CD14-positive monocyte (primary cell): ENCODE measurements at regions not wholly inside any gene's neighbourhood (a gene's known extent, or its start where the extent isn't known, plus 50 kb on each side); places are given as distances from the start of the nearest gene placed in this dataset.

Source experiments
- DNase-seq, 3 donors: peaks; one replicate each; pipeline ENCODE4 v3.0.0-alpha.2; 2011 to 2022
- H2AFZ ChIP-seq: 2 replicates; pipeline ENCODE4 v1.6.0; 2012; ENCODE audit warnings: mild to moderate bottlenecking, low read depth, low read length, inconsistent platforms; ENCODE audit not compliant: insufficient read depth, poor library complexity, severe bottlenecking
- H3K27ac ChIP-seq, 2 donors: 1 replicate in 1 of 2; 2 replicates in 1 of 2; pipeline ENCODE4 v1.5.1; 2012 to 2013; ENCODE audit warnings: low read length in 2 of 2, control low read depth in 1 of 2, inconsistent platforms in 1 of 2, low read depth in 1 of 2, mild to moderate bottlenecking in 1 of 2
- H3K27me3 ChIP-seq, 2 donors: one replicate each; pipeline versions ENCODE4 v1.6.0 to v1.6.1; 2011 to 2013; ENCODE audit warnings: low read length in 2 of 2; ENCODE audit not compliant: control insufficient read depth in 2 of 2, insufficient read depth in 2 of 2
- H3K36me3 ChIP-seq, 2 donors: replicated peaks in 1 of 2; 1 replicate in 1 of 2; 2 replicates in 1 of 2; pipeline versions ENCODE4 v1.5.1 to v1.6.1; 2012 to 2013; ENCODE audit warnings: low read length in 2 of 2, control low read depth in 1 of 2, inconsistent platforms in 1 of 2, mild to moderate bottlenecking in 1 of 2; ENCODE audit not compliant: insufficient read depth in 2 of 2, control insufficient read depth in 1 of 2
- H3K4me1 ChIP-seq, 2 donors: 1 replicate in 1 of 2; 2 replicates in 1 of 2; pipeline versions ENCODE4 v1.5.1 to v1.6.1; 2012 to 2013; ENCODE audit warnings: low read length in 2 of 2, control low read depth in 1 of 2, inconsistent platforms in 1 of 2, mild to moderate bottlenecking in 1 of 2, moderate library complexity in 1 of 2; ENCODE audit not compliant: insufficient read depth in 2 of 2, control insufficient read depth in 1 of 2
- H3K4me2 ChIP-seq: replicated peaks from 2 replicates; pipeline ENCODE3; 2012; ENCODE audit warnings: low read length, moderate library complexity, mild to moderate bottlenecking; ENCODE audit not compliant: poor library complexity, severe bottlenecking; ENCODE audit errors: extremely low read depth
- H3K4me3 ChIP-seq, 3 experiments: fragments of 200-600 bp in 1 of 3; sonication (generic) in 1 of 3; replicated peaks in 1 of 3; 1 replicate in 2 of 3; 2 replicates in 1 of 3; pipeline ENCODE4 v1.5.1; 2011 to 2013; ENCODE audit warnings: low read length in 3 of 3, mild to moderate bottlenecking in 3 of 3, control low read depth in 2 of 3, low read depth in 2 of 3, inconsistent platforms in 1 of 3, moderate library complexity in 1 of 3
- H3K79me2 ChIP-seq: 2 replicates; pipeline ENCODE4 v1.6.0; 2012; ENCODE audit warnings: mild to moderate bottlenecking, control low read depth, inconsistent platforms, low read length, moderate library complexity; ENCODE audit not compliant: insufficient read depth
- H3K9ac ChIP-seq: 2 replicates; pipeline ENCODE4 v1.6.0; 2017; ENCODE audit warnings: low read length, mild to moderate bottlenecking; ENCODE audit not compliant: insufficient read depth, poor library complexity, severe bottlenecking
- H3K9me3 ChIP-seq, 2 donors: replicated peaks in 1 of 2; 1 replicate in 1 of 2; 2 replicates in 1 of 2; pipeline versions ENCODE4 v1.5.1 to v1.6.1; 2012 to 2013; ENCODE audit warnings: low read length in 2 of 2, control low read depth in 1 of 2; ENCODE audit not compliant: control insufficient read depth in 1 of 2, insufficient read depth in 1 of 2
- H4K20me1 ChIP-seq: 2 replicates; pipeline ENCODE4 v1.6.0; 2012; ENCODE audit warnings: mild to moderate bottlenecking, low read length, control low read depth, moderate library complexity; ENCODE audit not compliant: insufficient read depth
- H3K27ac Mint-ChIP-seq, 7 donors: one replicate each; pipeline ENCODE4 v1.8.0; 2020; ENCODE audit warnings: mild to moderate bottlenecking in 7 of 7, mixed read lengths in 7 of 7, moderate library complexity in 6 of 7, inconsistent platforms in 2 of 7
- H3K27me3 Mint-ChIP-seq, 3 donors: one replicate each; pipeline ENCODE4 v1.8.0; 2021 to 2022; ENCODE audit warnings: low read depth in 3 of 3, mild to moderate bottlenecking in 3 of 3, mixed read lengths in 3 of 3, moderate library complexity in 3 of 3, inconsistent platforms in 1 of 3
- H3K36me3 Mint-ChIP-seq, 2 donors: one replicate each; pipeline ENCODE4 v1.8.0; 2020; ENCODE audit warnings: mixed read lengths in 2 of 2, inconsistent platforms in 1 of 2, mild to moderate bottlenecking in 1 of 2
- H3K4me1 Mint-ChIP-seq: one replicate; pipeline ENCODE4 v1.8.0; 2020; ENCODE audit warnings: mild to moderate bottlenecking, mixed read lengths
- H3K4me3 Mint-ChIP-seq, 2 donors: one replicate each; pipeline ENCODE4 v1.8.0; 2020; ENCODE audit warnings: mild to moderate bottlenecking in 2 of 2, mixed read lengths in 2 of 2, moderate library complexity in 1 of 2
- H3K9me3 Mint-ChIP-seq, 7 donors: one replicate each; pipeline ENCODE4 v1.8.0; 2020 to 2022; ENCODE audit warnings: mixed read lengths in 7 of 7, mild to moderate bottlenecking in 6 of 7, moderate library complexity in 6 of 7, inconsistent platforms in 2 of 7
- WGBS: methylation state at CpG from one replicate; pipeline ENCODE4 v1.1.5; 2013; ENCODE audit warnings: missing lambda C conversion rate; ENCODE audit not compliant: insufficient coverage; 5-methylcytosine and 5-hydroxymethylcytosine counted together
- intact Hi-C, 2 donors: fragments of 100-400 bp; cut with micrococcal nuclease; formaldehyde crosslinking; loops; one replicate each; pipeline versions ENCODE4 v1.15.0 to v1.15.1; 2023
- TF ChIP-seq, protein P1 (sequence below): fragments of 200-600 bp; IDR thresholded peaks from one replicate; pipeline ENCODE4 v1.8.0; 2022; ENCODE audit warnings: antibody characterized with exemption, mild to moderate bottlenecking

DNA sequence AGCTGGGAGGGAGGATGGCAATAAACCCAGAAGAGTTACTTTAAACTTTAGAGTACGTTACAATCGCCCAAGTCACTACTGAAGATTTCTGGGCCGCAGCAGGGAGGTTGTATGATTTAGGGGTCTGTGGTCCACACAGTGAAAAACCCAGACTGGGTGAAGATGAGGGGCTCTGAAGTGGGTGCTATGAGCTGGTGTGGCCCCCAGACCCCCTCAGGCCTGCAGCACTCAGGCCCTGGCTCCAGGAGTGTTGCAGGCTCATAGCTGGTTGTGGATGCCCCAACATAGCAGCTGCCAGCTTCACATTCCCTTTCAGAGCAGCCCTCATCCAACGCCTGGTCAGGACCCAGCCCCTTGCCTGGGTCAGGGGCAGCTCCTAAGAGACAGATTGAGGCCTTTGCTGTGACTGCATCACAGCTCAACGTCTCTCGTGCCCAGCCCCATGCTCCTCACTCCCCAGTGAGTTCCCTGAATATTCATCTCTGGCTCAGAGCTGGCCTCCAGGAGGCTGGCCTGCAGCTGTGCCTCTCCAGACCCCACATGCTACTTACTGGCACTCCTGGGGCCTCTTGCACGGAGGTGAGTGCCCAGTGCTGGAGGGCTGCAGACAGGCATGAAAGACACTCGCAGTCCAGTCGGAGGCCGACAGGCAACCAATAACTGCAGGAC is 94.5 kb upstream of the MYCN start:
- Histone ChIP-seq H3K27ac (no peak overlapping the region), H4K20me1 (no peaks in the 10 kb centered on the region), H2AFZ (no peak overlapping the region), H3K36me3 (no peaks in the 10 kb centered on the region), H3K9ac (no peak overlapping the region), H3K9me3 (peaks cover 0 to 5% of the 10 kb centered on the region in 2 donors), H3K27me3 (no peaks in the 10 kb centered on the region), H3K4me3 (no peak overlapping the region), H3K79me2 (no peaks in the 10 kb centered on the region), H3K4me2 (no peak overlapping the region), H3K4me1 (no peaks in the 10 kb centered on the region)
- Mint-ChIP-seq H3K27ac (no peak overlapping the region), H3K4me3 (no peak overlapping the region), H3K4me1 (no peaks in the 10 kb centered on the region), H3K36me3 (no peaks in the 10 kb centered on the region), H3K27me3 (peaks cover 0 to 2% (median 0%) of the 10 kb centered on the region in 3 donors), H3K9me3 (peaks cover 0 to 10% (median 5%) of the 10 kb centered on the region in 7 donors)
- WGBS = 93% methylated on average over 10 of the region's 10 CpGs
- TF ChIP-seq, protein P1, sequence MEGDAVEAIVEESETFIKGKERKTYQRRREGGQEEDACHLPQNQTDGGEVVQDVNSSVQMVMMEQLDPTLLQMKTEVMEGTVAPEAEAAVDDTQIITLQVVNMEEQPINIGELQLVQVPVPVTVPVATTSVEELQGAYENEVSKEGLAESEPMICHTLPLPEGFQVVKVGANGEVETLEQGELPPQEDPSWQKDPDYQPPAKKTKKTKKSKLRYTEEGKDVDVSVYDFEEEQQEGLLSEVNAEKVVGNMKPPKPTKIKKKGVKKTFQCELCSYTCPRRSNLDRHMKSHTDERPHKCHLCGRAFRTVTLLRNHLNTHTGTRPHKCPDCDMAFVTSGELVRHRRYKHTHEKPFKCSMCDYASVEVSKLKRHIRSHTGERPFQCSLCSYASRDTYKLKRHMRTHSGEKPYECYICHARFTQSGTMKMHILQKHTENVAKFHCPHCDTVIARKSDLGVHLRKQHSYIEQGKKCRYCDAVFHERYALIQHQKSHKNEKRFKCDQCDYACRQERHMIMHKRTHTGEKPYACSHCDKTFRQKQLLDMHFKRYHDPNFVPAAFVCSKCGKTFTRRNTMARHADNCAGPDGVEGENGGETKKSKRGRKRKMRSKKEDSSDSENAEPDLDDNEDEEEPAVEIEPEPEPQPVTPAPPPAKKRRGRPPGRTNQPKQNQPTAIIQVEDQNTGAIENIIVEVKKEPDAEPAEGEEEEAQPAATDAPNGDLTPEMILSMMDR = no peak
- intact Hi-C loops = no loop called here
- no peak for DNase-seq

DNA sequence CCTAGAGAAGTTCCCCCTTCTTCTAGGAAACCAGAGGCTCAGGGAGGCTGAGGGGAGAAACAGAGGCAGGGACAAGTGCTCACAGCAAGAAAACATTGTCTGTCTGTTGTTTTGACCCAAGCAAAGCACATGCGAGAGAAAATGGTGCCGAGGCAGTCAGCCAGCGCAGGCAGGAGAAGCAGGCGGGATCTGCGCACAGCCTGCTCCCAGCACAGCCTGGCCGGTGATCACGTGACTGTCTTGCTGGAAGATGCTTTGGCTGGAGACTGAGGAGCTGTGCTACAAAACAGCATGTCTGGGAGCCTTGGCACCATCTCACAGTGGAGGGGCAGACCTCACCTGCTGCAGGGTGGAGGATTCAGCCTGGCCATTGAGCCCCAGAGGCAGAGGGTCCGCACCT is 93.7 kb upstream of the MYCN start:
- no peak overlapping the region for H3K4me2 ChIP-seq
- H3K9me3 Mint-ChIP-seq = peaks cover 0 to 11% (median 5%) of the 10 kb centered on the region in 7 donors
- intact Hi-C loops = no loop called here
- no peaks in the 10 kb centered on the region for H3K27me3 ChIP-seq
- peaks cover 0 to 2% (median 0%) of the 10 kb centered on the region in 3 donors for H3K27me3 Mint-ChIP-seq
- H3K4me1 Mint-ChIP-seq = no peaks in the 10 kb centered on the region
- H4K20me1 ChIP-seq = no peaks in the 10 kb centered on the region
- H3K27ac Mint-ChIP-seq = no peak overlapping the region
- H3K4me1 ChIP-seq = no peaks in the 10 kb centered on the region
- no peaks in the 10 kb centered on the region for H3K36me3 Mint-ChIP-seq
- no peak for DNase-seq
- no peak overlapping the region for H2AFZ ChIP-seq
- over 99% methylated on average over 8 of the region's 8 CpGs for WGBS
- no peaks in the 10 kb centered on the region for H3K79me2 ChIP-seq
- H3K4me3 Mint-ChIP-seq = no peak overlapping the region
- H3K27ac ChIP-seq = no peak overlapping the region
- H3K9me3 ChIP-seq = peaks cover 0 to 5% of the 10 kb centered on the region in 2 donors
- H3K36me3 ChIP-seq = no peaks in the 10 kb centered on the region
- no peak overlapping the region for H3K9ac ChIP-seq
- no peak overlapping the region for H3K4me3 ChIP-seq
- TF ChIP-seq, protein P1 = no peak
